Osteocyte (in vitro differentiated cells): ENCODE measurements at regions not wholly inside any gene's neighbourhood (a gene's known extent, or its start where the extent isn't known, plus 50 kb on each side); places are given as distances from the start of the nearest gene placed in this dataset.

Experiments
- DNase-seq: peaks from one replicate; pipeline ENCODE4 v3.0.0; 2021; ENCODE audit warnings: mixed read lengths; ENCODE audit not compliant: unreplicated experiment; ENCODE audit errors: extremely low spot score
- H3K27ac Mint-ChIP-seq: one replicate; pipeline ENCODE4 v1.8.0; 2021; ENCODE audit warnings: mild to moderate bottlenecking, mixed read lengths; ENCODE audit not compliant: unreplicated experiment
- H3K27me3 Mint-ChIP-seq: one replicate; pipeline ENCODE4 v1.8.0; 2021; ENCODE audit warnings: mixed read lengths; ENCODE audit not compliant: unreplicated experiment
- H3K36me3 Mint-ChIP-seq: one replicate; pipeline ENCODE4 v1.8.0; 2021; ENCODE audit warnings: mixed read lengths; ENCODE audit not compliant: unreplicated experiment
- H3K4me1 Mint-ChIP-seq: one replicate; pipeline ENCODE4 v1.8.0; 2021; ENCODE audit warnings: mixed read lengths; ENCODE audit not compliant: unreplicated experiment
- H3K4me3 Mint-ChIP-seq: one replicate; pipeline ENCODE4 v1.8.0; 2021; ENCODE audit warnings: mild to moderate bottlenecking, moderate library complexity, mixed read lengths; ENCODE audit not compliant: unreplicated experiment
- H3K9me3 Mint-ChIP-seq: one replicate; pipeline ENCODE4 v1.8.0; 2021; ENCODE audit warnings: mixed read lengths; ENCODE audit not compliant: unreplicated experiment
- TF ChIP-seq, protein P1 (sequence below): fragments of 200-600 bp; sonication (generic); IDR thresholded peaks from 2 replicates; pipeline ENCODE4 v1.5.0; 2021; ENCODE audit warnings: antibody characterized with exemption, mild to moderate bottlenecking, moderate library complexity

- H3K36me3 Mint-ChIP-seq = no peaks in the 10 kb centered on the region
- no peaks in the 10 kb centered on the region for H3K4me1 Mint-ChIP-seq
- TF ChIP-seq, protein P1, sequence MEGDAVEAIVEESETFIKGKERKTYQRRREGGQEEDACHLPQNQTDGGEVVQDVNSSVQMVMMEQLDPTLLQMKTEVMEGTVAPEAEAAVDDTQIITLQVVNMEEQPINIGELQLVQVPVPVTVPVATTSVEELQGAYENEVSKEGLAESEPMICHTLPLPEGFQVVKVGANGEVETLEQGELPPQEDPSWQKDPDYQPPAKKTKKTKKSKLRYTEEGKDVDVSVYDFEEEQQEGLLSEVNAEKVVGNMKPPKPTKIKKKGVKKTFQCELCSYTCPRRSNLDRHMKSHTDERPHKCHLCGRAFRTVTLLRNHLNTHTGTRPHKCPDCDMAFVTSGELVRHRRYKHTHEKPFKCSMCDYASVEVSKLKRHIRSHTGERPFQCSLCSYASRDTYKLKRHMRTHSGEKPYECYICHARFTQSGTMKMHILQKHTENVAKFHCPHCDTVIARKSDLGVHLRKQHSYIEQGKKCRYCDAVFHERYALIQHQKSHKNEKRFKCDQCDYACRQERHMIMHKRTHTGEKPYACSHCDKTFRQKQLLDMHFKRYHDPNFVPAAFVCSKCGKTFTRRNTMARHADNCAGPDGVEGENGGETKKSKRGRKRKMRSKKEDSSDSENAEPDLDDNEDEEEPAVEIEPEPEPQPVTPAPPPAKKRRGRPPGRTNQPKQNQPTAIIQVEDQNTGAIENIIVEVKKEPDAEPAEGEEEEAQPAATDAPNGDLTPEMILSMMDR = no peak
- peaks cover 2% of the 10 kb centered on the region for H3K9me3 Mint-ChIP-seq
- peaks cover 37% of the 10 kb centered on the region for H3K27me3 Mint-ChIP-seq
- DNase-seq = peak; percentile 77
- H3K4me3 Mint-ChIP-seq = no peak overlapping the region
- H3K27ac Mint-ChIP-seq = no peak overlapping the region
These were observed 396.2 kb upstream of the HS6ST1 start for GRCh38 chr2:128714851-128715312.

DNA sequence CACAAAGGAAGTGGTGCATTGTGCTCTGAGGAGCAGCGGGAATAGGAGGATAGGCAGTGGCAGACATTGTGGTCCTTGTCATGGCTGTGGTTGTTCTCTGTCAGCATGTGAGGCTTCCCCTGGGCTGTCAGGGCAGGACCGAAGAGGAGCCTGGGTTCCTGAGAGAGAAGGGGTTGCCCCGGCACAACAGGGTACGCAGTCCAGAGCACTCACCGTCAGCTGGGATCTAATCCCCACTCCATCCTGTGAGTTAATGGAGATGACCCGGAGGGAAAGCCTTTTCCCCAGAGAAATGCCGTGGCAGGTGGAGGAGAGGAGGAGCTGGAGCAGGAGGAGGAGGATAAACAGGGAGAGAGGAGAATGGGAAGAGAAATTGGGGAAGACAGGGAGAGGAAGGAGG lies 396.7 kb upstream of the HS6ST1 start:
- peak; percentile 71 for DNase-seq
- Mint-ChIP-seq H3K9me3 (peaks cover 7% of the 10 kb centered on the region), H3K27me3 (peaks cover 37% of the 10 kb centered on the region), H3K36me3 (no peaks in the 10 kb centered on the region), H3K27ac (no peak overlapping the region), H3K4me3 (no peak overlapping the region), H3K4me1 (no peaks in the 10 kb centered on the region)
- TF ChIP-seq, protein P1 = no peak

DNA sequence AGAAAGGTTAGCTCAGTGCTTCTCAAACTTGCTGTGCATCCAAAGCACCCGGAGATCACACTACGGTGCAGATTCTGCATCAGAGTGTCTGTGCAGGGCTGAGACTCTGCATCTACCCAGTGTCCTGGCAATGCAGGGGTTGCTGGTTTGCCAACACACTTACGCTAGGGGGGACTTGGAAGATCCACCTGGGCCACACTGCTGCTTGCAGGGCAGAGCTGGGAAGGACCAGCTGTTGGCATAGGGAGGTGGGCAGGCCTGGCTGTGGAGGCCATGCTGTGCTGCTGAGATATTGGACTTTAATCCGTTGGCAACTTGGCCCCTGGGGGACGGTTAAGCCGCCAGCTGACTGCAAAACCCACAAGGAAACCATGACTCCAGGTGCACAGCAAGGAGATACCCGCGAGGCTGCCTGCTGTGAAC lies 397.6 kb upstream of the HS6ST1 start:
- Mint-ChIP-seq H3K4me3 (no peak overlapping the region), H3K4me1 (no peaks in the 10 kb centered on the region), H3K36me3 (no peaks in the 10 kb centered on the region), H3K9me3 (peaks cover 8% of the 10 kb centered on the region), H3K27me3 (peaks cover 37% of the 10 kb centered on the region), H3K27ac (no peak overlapping the region)
- DNase-seq = peak; percentile 64
- TF ChIP-seq, protein P1 = no peak

GRCh38 chr2:128717758-128718710 lies 399.4 kb upstream of the HS6ST1 start:
- H3K4me1 Mint-ChIP-seq = no peaks in the 10 kb centered on the region
- H3K36me3 Mint-ChIP-seq = no peaks in the 10 kb centered on the region
- peaks cover 35% of the 10 kb centered on the region for H3K27me3 Mint-ChIP-seq

More at GRCh38 chr2:128717758-128718710, 399.4 kb upstream of the HS6ST1 start:
- TF ChIP-seq, protein P1 = no peak
- Mint-ChIP-seq H3K27ac (no peak overlapping the region), H3K9me3 (peaks cover 8% of the 10 kb centered on the region), H3K4me3 (no peak overlapping the region)
- peak; percentile 80 for DNase-seq
